ENCODE measurements at regions not wholly inside any gene's neighbourhood (a gene's known extent, or its start where the extent isn't known, plus 50 kb on each side); places are given as distances from the start of the nearest gene placed in this dataset.

GRCh38 chr18:56461151-56461550 lies 177.2 kb downstream of the TXNL1 start:
- H3K9me3 ChIP-seq: no peaks in the 10 kb centered on the region
- peaks cover 0 to 10% of the 10 kb centered on the region in 2 donors for H3K4me1 ChIP-seq
- no peaks in the 10 kb centered on the region for H3K27me3 ChIP-seq
- no peaks in the 10 kb centered on the region for H3K36me3 ChIP-seq
- WGBS, 2 donors: 95 to 96% methylated on average over 1 of the region's 1 CpG
- no peak overlapping the region for H3K27ac ChIP-seq
- no peak overlapping the region for H3K4me3 ChIP-seq (replicated peaks in 1 of 3)
- TF ChIP-seq CTCF (IDR thresholded peaks at IDR 0.05) (no peak), POLR2A (IDR thresholded peaks at IDR 0.05) (no peak)
- intact Hi-C loops (cut with DNase I): no loop called here
- no peak for DNase-seq

- H3K4me1 ChIP-seq: peaks cover 0 to 10% of the 10 kb centered on the region in 2 donors
- no peaks in the 10 kb centered on the region for H3K27me3 ChIP-seq
- no peaks in the 10 kb centered on the region for H3K36me3 ChIP-seq
- no peak for DNase-seq
- no peaks in the 10 kb centered on the region for H3K9me3 ChIP-seq
- intact Hi-C loops (cut with DNase I): no loop called here
- no peak for TF ChIP-seq CTCF (IDR thresholded peaks at IDR 0.05)
- TF ChIP-seq POLR2A (IDR thresholded peaks at IDR 0.05): no peak
- no peak overlapping the region for H3K4me3 ChIP-seq (replicated peaks in 1 of 3)
- H3K27ac ChIP-seq: no peak overlapping the region
- 65 to 77% methylated on average over 3 of the region's 3 CpGs for WGBS, 2 donors
These were observed 177.8 kb downstream of the TXNL1 start for GRCh38 chr18:56460581-56460980.

- no peaks in the 10 kb centered on the region for H3K27me3 ChIP-seq
- no peaks in the 10 kb centered on the region for H3K9me3 ChIP-seq
- peak; percentile 46 to 58 for DNase-seq
- WGBS, 2 donors: 61 to 62% methylated on average over 13 of the region's 13 CpGs
- no peaks in the 10 kb centered on the region for H3K36me3 ChIP-seq
- H3K4me3 ChIP-seq (replicated peaks in 1 of 3): no peak overlapping the region
- peaks cover 0 to 10% of the 10 kb centered on the region in 2 donors for H3K4me1 ChIP-seq
- TF ChIP-seq CTCF (IDR thresholded peaks at IDR 0.05): no peak
- TF ChIP-seq POLR2A (IDR thresholded peaks at IDR 0.05): no peak
- intact Hi-C loops (cut with DNase I): no loop called here
- H3K27ac ChIP-seq: peak overlapping the region; percentile 18 to 39 (median 24)
These were observed 179.4 kb downstream of the TXNL1 start for GRCh38 chr18:56458770-56459712.

- TF ChIP-seq POLR2A (IDR thresholded peaks at IDR 0.05): no peak
- no peak for TF ChIP-seq CTCF (IDR thresholded peaks at IDR 0.05)
- DNase-seq: no peak
- Histone ChIP-seq H3K4me1 (peaks cover 0 to 10% of the 10 kb centered on the region in 2 donors), H3K36me3 (no peaks in the 10 kb centered on the region), H3K9me3 (no peaks in the 10 kb centered on the region), H3K27ac (no peak overlapping the region), H3K27me3 (no peaks in the 10 kb centered on the region), H3K4me3 (replicated peaks in 1 of 3) (no peak overlapping the region)
- WGBS, 2 donors: 92 to 94% methylated on average over 2 of the region's 2 CpGs
- intact Hi-C loops (cut with DNase I): no loop called here
These were observed 182.5 kb downstream of the TXNL1 start for GRCh38 chr18:56455874-56456273.

- Histone ChIP-seq H3K9me3 (no peaks in the 10 kb centered on the region), H3K36me3 (no peaks in the 10 kb centered on the region), H3K27ac (no peak overlapping the region), H3K27me3 (no peaks in the 10 kb centered on the region), H3K4me3 (replicated peaks in 1 of 3) (no peak overlapping the region), H3K4me1 (peaks cover 0 to 10% of the 10 kb centered on the region in 2 donors)
- WGBS, 2 donors: 99 to 100% methylated on average over 2 of the region's 2 CpGs
- intact Hi-C loops (cut with DNase I): no loop called here
- TF ChIP-seq CTCF (IDR thresholded peaks at IDR 0.05) (no peak), POLR2A (IDR thresholded peaks at IDR 0.05) (no peak)
- DNase-seq: no peak
These were observed 183.3 kb downstream of the TXNL1 start for GRCh38 chr18:56455141-56455540.
